ENCODE measurements at regions not wholly inside any gene's neighbourhood (a gene's known extent, or its start where the extent isn't known, plus 50 kb on each side); places are given as distances from the start of the nearest gene placed in this dataset.

DNA sequence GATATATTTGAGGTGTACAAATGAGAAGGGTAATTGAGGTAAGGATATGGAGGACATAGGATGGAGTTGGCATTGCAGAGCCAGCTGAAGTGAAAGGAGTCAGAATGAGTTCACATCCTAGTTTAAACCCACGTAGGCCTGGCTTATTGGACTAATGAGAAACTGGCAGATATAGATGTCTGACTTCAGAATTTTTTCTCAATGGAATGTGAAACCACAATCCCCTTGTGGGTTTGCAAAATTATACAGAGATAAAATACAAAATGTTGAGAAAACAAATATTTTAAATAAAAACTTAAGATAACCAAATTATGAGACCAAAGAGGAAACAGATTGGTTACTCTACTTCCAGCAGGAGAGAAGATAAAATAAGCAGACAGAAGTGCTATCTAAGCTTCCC lies 277.4 kb upstream of the LRRC7 start (continued):
- TF ChIP-seq ZBTB33 (IDR thresholded peaks at IDR 0.05) (no peak), TAF1 (conservative IDR thresholded peaks at IDR 0.05) (no peak), RXRA (IDR thresholded peaks at IDR 0.05) (no peak), CTCF (IDR thresholded peaks at IDR 0.05; ENCODE audit: low read depth, low read length, missing input control) (no peak)

GRCh38 chr1:69291541-69291940 lies 276.2 kb upstream of the LRRC7 start:
- WGBS, result 80% methylated on average over 4 of the region's 4 CpGs
- Histone ChIP-seq H3K27ac (ENCODE audit: low read depth in 1 of 2, low read length in 2 of 2) (no peak overlapping the region), H3K27me3 (ENCODE audit: control insufficient read depth in 4 of 4, insufficient read depth in 4 of 4, low read length in 3 of 4) (no peaks in the 10 kb centered on the region), H3K9ac (ENCODE audit: low read depth in 1 of 2, low read length in 2 of 2) (no peak overlapping the region), H3K36me3 (ENCODE audit: control insufficient read depth in 4 of 4, insufficient read depth in 3 of 4, low read depth in 1 of 4, low read length in 3 of 4) (no peaks in the 10 kb centered on the region), H3K4me3 (ENCODE audit: low read depth in 1 of 3, low read length in 3 of 3) (no peak overlapping the region), H3K9me3 (ENCODE audit: control insufficient read depth in 4 of 4, low read length in 3 of 4) (no peaks in the 10 kb centered on the region), H3K4me1 (ENCODE audit: control insufficient read depth in 4 of 4, insufficient read depth in 4 of 4, low read length in 3 of 4) (peaks cover 0 to 5% (median 0%) of the 10 kb centered on the region in 4 donors)
- TF ChIP-seq HNF4A (conservative IDR thresholded peaks at IDR 0.05) (no peak), SP1 (IDR thresholded peaks at IDR 0.05) (no peak), TAF1 (conservative IDR thresholded peaks at IDR 0.05) (no peak), CTCF (IDR thresholded peaks at IDR 0.05; ENCODE audit: low read depth, low read length, missing input control) (no peak), YY1 (IDR thresholded peaks at IDR 0.05) (no peak), RAD21 (IDR thresholded peaks at IDR 0.05) (no peak), FOXA2 (IDR thresholded peaks at IDR 0.05) (no peak), NR2F2 (IDR thresholded peaks at IDR 0.05) (no peak), HNF4G (IDR thresholded peaks at IDR 0.05) (no peak), ZBTB33 (IDR thresholded peaks at IDR 0.05) (no peak)
- no peak for DNase-seq (ENCODE audit: low spot score)

DNA sequence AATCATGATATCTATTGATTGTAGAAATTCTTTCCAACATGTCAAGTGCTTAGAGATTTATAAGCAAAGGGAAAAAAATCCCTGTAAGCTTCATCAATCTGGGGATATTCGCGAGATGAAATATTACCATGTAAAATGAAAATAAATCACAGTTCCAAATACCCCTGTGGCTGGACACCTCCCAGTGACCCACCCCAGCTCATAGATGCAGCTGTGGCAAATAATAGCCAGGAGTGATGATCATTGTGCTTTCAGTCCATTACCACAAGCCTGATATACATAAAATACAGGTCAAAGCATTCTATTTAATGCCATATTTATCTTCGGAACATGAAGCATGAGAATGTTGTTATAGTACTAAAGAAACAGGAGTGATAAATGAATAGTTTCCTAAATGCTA lies 274.9 kb upstream of the LRRC7 start:
- TF ChIP-seq JUND (IDR thresholded peaks at IDR 0.05) (no peak), RXRA (IDR thresholded peaks at IDR 0.05) (no peak), HNF4A (conservative IDR thresholded peaks at IDR 0.05) (no peak), GABPA (IDR thresholded peaks at IDR 0.05 in 1 of 2, conservative IDR thresholded peaks at IDR 0.05 in 1 of 2) (no peak), SP1 (IDR thresholded peaks at IDR 0.05) (no peak)
- TF ChIP-seq, protein P1, sequence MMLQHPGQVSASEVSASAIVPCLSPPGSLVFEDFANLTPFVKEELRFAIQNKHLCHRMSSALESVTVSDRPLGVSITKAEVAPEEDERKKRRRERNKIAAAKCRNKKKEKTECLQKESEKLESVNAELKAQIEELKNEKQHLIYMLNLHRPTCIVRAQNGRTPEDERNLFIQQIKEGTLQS (IDR thresholded peaks at IDR 0.05), result no peak
- H3K4me3 ChIP-seq (ENCODE audit: low read depth in 1 of 3, low read length in 3 of 3), result no peak overlapping the region
- no peaks in the 10 kb centered on the region for H3K9me3 ChIP-seq (ENCODE audit: control insufficient read depth in 4 of 4, low read length in 3 of 4)
- no peak overlapping the region for H3K9ac ChIP-seq (ENCODE audit: low read depth in 1 of 2, low read length in 2 of 2)
- DNase-seq (ENCODE audit: low spot score), result no peak
- H3K36me3 ChIP-seq (ENCODE audit: control insufficient read depth in 4 of 4, insufficient read depth in 3 of 4, low read depth in 1 of 4, low read length in 3 of 4), result no peaks in the 10 kb centered on the region
- no peaks in the 10 kb centered on the region for H3K27me3 ChIP-seq (ENCODE audit: control insufficient read depth in 4 of 4, insufficient read depth in 4 of 4, low read length in 3 of 4)
- no peak overlapping the region for H3K27ac ChIP-seq (ENCODE audit: low read depth in 1 of 2, low read length in 2 of 2)
- 95% methylated on average over 3 of the region's 3 CpGs for WGBS
- peaks cover 0 to 5% (median 0%) of the 10 kb centered on the region in 4 donors for H3K4me1 ChIP-seq (ENCODE audit: control insufficient read depth in 4 of 4, insufficient read depth in 4 of 4, low read length in 3 of 4)
